Forelimb muscle (tissue), 1 donor: ENCODE measurements at regions not wholly inside any gene's neighbourhood (a gene's known extent, or its start where the extent isn't known, plus 50 kb on each side); places are given as distances from the start of the nearest gene placed in this dataset.

ENCODE experiments used
- DNase-seq: peaks from one replicate; pipeline ENCODE4 v3.0.0-alpha.2; 2013; ENCODE audit warnings: low read depth

GRCh38 chr10:124165827-124166226 lies 72.4 kb upstream of the CHST15 start:
- no peak for DNase-seq

GRCh38 chr10:124165311-124165710 lies 71.9 kb upstream of the CHST15 start:
- no peak for DNase-seq

- DNase-seq = no peak
Observed at GRCh38 chr10:124164264-124164663, 70.9 kb upstream of the CHST15 start.

GRCh38 chr10:124162774-124163354 lies 69.5 kb upstream of the CHST15 start:
- DNase-seq = no peak

- DNase-seq = no peak
Observed at GRCh38 chr10:124162136-124162535, 68.7 kb upstream of the CHST15 start.

GRCh38 chr10:124161601-124162000 lies 68.2 kb upstream of the CHST15 start:
- DNase-seq = no peak

GRCh38 chr10:124160943-124161582 lies 67.7 kb upstream of the CHST15 start:
- DNase-seq = no peak

GRCh38 chr10:124160176-124160575 lies 66.8 kb upstream of the CHST15 start:
- DNase-seq = no peak

GRCh38 chr10:124159153-124159552 lies 65.8 kb upstream of the CHST15 start:
- no peak for DNase-seq

GRCh38 chr10:124158592-124158991 lies 65.2 kb upstream of the CHST15 start:
- no peak for DNase-seq

- DNase-seq = no peak
Observed at GRCh38 chr10:124157271-124157681, 63.9 kb upstream of the CHST15 start.

- DNase-seq = no peak
Observed at GRCh38 chr10:124156524-124157260, 63.3 kb upstream of the CHST15 start.

- no peak for DNase-seq
Observed at GRCh38 chr10:124155781-124156435, 62.5 kb upstream of the CHST15 start.

GRCh38 chr10:124153023-124153826 lies 59.8 kb upstream of the CHST15 start:
- DNase-seq = no peak

GRCh38 chr10:124152139-124153022 lies 59.0 kb upstream of the CHST15 start:
- DNase-seq = no peak

GRCh38 chr10:124151466-124152095 lies 58.2 kb upstream of the CHST15 start:
- no peak for DNase-seq

- DNase-seq = no peak
Observed at GRCh38 chr10:124150807-124151417, 57.5 kb upstream of the CHST15 start.

- no peak for DNase-seq
Observed at GRCh38 chr10:124150189-124150806, 56.9 kb upstream of the CHST15 start.
